Activated CD4-positive, CD25-positive, alpha-beta regulatory T cell (primary cell): ENCODE measurements at regions not wholly inside any gene's neighbourhood (a gene's known extent, or its start where the extent isn't known, plus 50 kb on each side); places are given as distances from the start of the nearest gene placed in this dataset.
"Not testable (repeated sequence)": the region's sequence is repeated elsewhere in the genome, so short reads cannot be mapped to it uniquely, and the experiment has no call there.

Source experiments
- DNase-seq, 4 experiments: peaks; one replicate each; lab custom pipeline; 2025; lab: John Stamatoyannopoulos, UW

DNA sequence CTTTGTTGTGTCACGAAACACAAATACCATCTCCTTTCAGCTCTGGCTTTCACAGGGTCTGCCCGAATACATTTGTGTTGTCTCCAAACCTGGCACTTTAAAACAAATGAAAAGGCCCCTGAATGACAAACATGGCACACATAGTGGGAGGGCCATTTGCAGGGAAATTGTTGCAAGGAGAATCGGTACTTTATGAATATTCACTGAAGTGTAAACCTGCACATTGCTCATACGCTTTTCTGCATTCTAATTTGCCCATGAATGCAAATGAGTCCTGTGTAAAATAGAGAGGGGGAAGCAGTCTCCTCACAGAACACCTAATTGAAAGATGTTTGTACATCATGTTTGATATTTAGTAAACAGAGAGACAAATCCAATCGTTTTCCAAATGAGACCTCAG, 82.7 kb upstream of the PCDH8 start:
- DNase-seq = no peak

DNA sequence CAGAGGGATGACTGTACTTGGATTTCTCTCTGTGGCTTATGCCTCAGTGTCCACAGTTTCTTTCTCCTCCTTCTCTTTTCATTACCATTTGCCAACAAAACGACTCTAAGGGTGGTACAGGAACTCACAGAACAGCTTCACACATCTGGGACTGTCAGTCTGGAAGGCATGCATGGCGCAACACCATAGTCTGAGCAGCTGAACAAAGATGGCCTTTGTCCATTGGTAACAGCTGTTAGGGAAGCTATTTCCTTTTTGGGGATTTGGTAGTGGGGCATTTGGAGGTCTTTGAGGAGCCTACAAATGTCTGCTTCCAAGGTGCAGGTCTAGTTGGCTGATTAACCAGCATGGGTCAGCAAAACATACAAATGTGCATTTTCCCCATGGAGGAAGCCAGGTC, 81.4 kb upstream of the PCDH8 start:
- DNase-seq = no peak

DNA sequence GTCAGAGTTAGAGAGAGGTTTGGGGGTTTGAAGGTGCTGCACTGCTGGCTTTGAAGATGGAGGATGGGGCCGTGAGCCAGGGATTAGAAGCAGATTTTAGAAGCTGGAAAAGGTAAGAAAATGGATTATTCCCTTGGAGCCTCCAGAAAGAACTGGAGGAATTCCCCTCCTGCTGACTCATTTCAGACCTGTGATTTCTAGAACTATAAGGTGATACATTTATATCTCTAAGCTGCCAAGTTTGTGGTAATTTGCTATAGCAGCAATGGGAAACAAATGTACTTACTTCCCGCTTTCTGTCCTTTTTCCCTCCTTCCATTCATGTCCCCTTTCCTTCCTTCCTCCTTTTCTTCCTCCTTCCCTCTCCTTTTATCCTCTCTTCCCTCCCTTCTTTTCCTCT, 78.5 kb upstream of the PCDH8 start:
- DNase-seq = no peak

GRCh38 chr13:52925775-52926285, 77.4 kb upstream of the PCDH8 start:
- DNase-seq = no peak

- DNase-seq = no peak
These were observed 76.8 kb upstream of the PCDH8 start for GRCh38 chr13:52925251-52925650.

DNA sequence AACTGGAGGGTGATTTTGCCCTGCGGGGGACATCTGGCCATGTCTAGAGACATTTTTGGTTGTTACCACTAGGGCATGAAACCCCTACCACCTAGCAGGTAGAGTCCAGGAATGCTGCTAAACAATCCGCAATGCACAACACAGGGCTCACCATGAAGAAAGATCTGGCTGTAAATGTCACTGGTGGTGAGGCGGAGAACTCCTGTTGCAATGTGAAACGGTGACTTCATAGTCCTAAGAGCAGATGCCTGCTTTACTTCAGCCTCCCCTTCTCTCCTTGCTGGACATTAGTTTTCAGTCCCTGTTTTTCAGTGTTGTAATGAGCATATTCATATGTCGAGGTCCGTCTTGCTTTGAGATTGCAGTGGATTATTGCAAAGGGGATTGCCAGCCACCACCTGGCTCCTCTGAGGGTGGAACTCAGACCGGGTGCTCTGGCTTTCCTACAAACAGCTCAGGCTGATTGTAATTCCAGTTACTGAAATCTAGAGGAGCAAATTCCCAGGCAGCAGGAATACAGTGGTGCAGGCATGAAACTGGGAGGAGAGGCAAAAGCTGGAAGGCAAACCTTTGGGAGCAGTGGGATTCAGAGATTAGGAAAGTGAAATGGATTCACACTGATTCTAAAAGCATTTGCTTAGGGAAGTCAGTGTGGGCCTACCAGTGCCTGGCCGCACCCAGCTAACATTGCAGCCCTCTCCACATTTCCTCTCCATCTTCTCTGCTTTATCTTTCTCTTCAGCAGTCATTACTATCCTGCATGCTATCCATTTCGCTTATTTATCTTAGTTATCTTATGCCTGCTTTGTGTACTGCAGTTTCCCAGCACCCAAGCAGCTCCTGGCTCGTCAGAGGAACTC, 76.1 kb upstream of the PCDH8 start:
- no peak for DNase-seq

DNA sequence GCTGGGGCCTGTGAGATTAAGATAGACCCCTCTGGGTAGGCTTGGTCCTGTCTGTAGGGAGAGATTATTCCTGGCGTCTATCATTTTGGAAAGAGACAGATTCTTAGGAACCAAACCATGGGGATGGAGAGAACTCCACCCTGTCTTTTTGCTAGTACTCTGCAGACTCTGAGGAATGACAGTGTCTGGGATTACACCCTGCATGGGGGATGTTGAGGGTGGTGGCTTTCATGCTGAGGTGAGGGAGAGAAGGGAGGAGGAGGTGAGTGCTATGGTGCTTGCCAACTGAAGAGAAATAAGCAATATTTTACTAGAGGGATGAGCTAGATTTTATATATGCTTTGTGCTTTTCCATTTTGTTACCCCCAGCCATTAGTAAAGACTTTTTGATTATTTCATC, 74.5 kb upstream of the PCDH8 start:
- no peak for DNase-seq

DNA sequence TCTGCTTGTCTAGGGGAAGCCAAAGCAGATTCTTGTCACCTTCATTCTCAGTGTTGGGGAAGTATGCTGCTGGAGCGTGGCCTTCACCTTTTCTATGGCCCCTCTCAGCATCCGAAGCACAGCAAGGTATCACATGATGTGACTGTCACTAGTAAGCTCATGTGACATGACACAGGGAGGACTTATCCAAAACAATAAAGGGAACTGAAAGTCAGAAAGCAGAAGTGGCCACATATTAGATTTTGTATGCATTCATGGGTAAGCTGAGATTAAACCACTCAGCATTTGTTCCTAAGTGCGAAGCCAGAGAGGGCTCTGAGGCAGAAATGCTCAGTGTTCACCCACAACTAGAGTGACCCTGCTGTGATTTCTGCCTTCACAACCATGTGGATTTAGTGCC, 72.8 kb upstream of the PCDH8 start:
- no peak for DNase-seq

DNA sequence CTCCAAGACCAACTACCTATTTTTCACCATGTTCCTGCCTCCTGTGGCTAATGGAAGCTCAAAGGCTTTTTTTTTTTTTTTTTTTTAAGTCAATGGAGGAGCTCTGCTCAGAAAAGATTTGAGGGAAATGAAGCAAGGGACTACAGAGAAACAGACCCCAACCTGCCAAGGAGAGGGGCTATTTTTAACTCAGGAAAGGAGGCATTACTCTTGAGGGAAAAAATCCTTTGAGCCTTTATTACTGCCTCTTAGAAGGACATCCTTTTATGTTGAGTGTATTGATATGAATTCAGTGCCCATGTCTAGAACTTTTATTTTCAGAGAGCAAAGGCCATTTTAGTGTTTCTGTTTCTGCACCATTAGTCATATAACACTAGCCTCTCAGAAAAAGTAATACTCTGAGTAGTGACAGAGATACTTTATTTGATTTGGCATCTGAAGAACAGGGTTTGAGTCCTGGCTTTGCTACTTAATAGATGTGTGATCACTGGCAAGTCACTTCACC, 68.1 kb upstream of the PCDH8 start:
- DNase-seq = no peak

DNA sequence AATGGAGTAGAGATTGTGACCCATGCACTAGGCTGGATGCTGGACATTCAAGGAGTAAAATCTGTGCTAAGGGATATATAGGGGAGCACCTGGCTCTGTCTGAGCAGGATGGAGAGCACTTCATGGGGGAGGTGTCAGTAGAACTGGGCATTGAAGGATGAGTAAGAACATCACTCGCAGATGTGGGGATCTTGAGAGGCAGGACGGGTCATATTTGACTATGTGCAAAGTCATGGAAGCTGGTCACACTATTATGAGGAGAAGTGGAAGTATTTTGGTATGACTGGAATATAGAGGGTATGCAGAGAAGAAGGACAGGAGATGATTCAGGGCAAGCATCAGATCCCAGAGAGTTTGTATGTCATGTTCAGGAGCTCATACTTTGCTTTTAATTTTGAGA, 62.9 kb upstream of the PCDH8 start:
- DNase-seq = no peak

GRCh38 chr13:52910318-52910717, 61.9 kb upstream of the PCDH8 start:
- not testable (repeated sequence) for DNase-seq

- DNase-seq = no peak
These were observed 57.9 kb upstream of the PCDH8 start for GRCh38 chr13:52906122-52906903.

DNA sequence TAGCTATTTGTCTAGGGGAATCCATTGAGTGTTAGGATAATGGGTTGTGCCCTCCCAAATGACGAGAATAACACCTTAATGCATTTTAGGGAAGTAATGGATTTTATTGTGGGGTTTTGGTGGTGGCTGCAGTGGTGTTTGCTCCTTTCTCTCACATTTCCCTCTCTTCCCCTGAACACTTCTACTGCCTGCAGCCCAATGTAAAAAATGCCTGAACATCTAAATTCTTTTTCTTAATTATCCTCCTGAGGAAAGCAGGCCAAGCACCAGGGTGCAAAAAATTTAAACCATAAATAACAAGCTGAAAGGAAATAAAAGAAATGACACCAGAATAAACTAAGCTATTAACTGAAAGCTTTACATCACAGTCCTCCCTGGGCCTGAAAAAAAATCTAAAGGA, 57.3 kb upstream of the PCDH8 start:
- no peak for DNase-seq

GRCh38 chr13:52903320-52903719, 54.9 kb upstream of the PCDH8 start:
- no peak for DNase-seq

DNA sequence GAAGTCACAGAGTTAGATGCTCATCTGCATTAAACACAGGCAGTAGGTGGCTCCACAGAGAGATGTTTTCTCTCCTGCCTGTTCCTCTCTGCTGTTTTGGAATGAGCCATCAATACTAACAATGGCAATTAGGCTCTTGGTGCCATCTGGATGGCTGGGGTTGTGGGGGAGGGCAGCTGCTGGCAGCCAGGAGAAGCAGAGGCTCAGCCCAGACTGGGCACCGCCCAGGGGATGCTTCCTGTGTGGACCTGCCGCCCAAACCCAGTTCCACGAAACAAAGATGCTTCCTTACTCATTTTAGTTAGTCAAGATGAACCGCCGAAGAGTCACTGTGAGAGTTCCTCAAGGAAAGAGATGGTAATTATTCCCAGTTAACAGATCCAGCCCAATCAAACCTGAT, 50.8 kb upstream of the PCDH8 start:
- DNase-seq = no peak
